OCI-LY3 (cell line): ENCODE measurements at regions not wholly inside any gene's neighbourhood (a gene's known extent, or its start where the extent isn't known, plus 50 kb on each side); places are given as distances from the start of the nearest gene placed in this dataset.

Experiments used
- EZH2phosphoT487 ChIP-seq: fragments of 200-600 bp; shearing (Covaris generic); IDR thresholded peaks from 2 replicates; pipeline ENCODE4 v1.6.1; 2018; ENCODE audit warnings: antibody characterized with exemption, mixed run types, low read depth
- TF ChIP-seq, protein P1 (sequence below): fragments of 200-600, 300-600 bp; sonication (generic); IDR thresholded peaks from 2 replicates; pipeline ENCODE4 v1.5.1; 2014; ENCODE audit warnings: antibody characterized with exemption, low read length, low read depth

DNA sequence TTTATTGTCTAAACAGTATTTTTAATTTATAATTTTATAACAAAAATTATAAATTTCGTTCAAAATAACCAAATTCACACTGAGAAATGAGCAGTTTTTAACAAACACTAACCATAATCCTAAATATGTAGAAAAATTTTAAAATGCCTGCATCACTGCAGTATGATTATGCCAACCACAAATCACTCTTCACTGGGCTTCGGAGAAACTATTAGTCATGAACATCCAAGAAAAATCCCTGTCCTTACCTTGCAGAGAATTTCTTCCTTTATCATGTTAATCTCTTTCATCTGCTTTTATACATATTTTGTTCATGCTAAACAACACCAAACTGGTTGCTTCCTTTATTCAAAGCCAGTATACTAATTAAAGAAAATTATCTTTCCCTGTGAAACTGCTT lies 511.0 kb upstream of the ALCAM start:
- TF ChIP-seq, protein P1, sequence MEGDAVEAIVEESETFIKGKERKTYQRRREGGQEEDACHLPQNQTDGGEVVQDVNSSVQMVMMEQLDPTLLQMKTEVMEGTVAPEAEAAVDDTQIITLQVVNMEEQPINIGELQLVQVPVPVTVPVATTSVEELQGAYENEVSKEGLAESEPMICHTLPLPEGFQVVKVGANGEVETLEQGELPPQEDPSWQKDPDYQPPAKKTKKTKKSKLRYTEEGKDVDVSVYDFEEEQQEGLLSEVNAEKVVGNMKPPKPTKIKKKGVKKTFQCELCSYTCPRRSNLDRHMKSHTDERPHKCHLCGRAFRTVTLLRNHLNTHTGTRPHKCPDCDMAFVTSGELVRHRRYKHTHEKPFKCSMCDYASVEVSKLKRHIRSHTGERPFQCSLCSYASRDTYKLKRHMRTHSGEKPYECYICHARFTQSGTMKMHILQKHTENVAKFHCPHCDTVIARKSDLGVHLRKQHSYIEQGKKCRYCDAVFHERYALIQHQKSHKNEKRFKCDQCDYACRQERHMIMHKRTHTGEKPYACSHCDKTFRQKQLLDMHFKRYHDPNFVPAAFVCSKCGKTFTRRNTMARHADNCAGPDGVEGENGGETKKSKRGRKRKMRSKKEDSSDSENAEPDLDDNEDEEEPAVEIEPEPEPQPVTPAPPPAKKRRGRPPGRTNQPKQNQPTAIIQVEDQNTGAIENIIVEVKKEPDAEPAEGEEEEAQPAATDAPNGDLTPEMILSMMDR = no peak
- TF ChIP-seq EZH2phosphoT487 = no peak
